ENCODE measurements at regions not wholly inside any gene's neighbourhood (a gene's known extent, or its start where the extent isn't known, plus 50 kb on each side); places are given as distances from the start of the nearest gene placed in this dataset.

DNA sequence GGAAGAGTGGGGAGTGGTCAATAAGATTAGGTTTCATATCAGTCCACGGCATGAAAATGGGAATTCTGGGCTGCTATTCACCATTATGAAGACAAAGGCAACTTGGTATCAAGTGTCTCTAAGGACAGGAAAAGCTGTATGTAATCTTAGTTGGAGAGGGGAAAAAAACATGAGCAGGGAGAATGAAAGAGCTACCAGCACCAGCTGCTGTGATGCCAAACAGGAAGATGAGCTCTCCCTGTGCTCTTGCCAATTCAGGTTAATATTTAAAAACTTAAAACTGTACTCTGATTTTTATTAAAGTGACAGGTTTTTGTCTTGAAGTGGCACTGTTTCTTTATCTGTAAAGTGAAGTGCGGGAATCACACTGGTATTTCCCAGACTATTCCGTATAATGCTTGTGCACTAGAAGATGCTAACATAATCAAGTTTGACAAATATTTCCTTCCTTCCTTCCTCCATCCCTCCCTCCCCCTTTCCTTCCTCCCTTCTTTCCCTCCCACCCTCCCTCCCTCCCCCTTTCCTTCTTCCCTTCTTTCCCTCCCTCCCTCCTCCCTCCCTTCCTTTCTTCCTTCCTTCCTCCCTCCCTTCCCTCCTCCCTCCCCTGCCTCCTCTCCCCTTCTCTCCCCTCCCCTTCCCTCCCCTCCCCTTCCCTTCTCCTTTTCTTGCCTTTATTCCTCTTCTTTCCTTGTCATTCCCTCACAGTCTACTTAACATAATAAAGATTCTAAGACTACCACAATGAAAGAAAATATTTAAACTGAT lies 1383.0 kb upstream of the C9orf72 start:
- DNase-seq (ENCODE audit: extremely low spot score), result no peak
- TF ChIP-seq, protein P1, sequence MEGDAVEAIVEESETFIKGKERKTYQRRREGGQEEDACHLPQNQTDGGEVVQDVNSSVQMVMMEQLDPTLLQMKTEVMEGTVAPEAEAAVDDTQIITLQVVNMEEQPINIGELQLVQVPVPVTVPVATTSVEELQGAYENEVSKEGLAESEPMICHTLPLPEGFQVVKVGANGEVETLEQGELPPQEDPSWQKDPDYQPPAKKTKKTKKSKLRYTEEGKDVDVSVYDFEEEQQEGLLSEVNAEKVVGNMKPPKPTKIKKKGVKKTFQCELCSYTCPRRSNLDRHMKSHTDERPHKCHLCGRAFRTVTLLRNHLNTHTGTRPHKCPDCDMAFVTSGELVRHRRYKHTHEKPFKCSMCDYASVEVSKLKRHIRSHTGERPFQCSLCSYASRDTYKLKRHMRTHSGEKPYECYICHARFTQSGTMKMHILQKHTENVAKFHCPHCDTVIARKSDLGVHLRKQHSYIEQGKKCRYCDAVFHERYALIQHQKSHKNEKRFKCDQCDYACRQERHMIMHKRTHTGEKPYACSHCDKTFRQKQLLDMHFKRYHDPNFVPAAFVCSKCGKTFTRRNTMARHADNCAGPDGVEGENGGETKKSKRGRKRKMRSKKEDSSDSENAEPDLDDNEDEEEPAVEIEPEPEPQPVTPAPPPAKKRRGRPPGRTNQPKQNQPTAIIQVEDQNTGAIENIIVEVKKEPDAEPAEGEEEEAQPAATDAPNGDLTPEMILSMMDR (IDR thresholded peaks at IDR 0.05; ENCODE audit: control extremely low read depth, extremely low read depth, low read depth, missing control alignments), result no peak
- ChIA-PET CTCF (no interaction called here), POLR2A (no interaction called here)

DNA sequence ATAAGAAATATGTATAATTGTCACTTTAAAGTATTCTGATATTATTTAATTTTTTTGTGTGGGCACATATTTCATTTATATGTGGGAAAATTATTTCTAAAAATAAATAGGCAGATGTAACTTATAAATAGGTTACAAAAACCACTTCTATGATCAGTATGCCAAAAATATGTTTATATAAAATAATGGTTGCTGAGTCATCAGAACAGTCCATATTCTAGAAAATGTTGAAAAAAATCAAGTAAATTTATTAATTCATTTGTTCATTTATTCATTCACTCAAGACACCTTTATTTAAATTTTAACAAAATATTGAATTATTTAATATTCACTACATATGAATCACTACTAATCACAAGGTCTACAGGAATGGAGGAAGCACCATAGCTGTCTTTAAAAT lies 1387.3 kb upstream of the C9orf72 start:
- POLR2A ChIA-PET, result no interaction called here

DNA sequence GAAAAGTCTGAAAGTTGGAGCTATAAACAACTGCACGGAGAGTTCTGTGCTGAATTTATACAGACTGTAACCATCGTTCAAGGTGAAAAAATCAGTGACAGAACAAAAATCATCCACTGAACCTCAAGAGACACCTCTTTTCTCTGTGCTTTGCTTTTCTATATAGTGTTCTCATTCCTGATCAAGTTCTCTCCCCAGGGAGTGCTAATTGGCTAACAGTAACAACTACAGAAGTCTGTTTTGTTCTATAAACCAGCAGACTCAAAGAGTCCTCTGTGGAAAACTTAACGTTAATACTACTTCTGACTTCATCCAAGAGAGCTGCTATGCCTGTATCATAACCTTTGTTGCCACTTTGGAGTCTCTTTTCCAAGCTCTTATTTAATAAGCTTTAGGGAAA lies 1388.3 kb upstream of the C9orf72 start:
- DNase-seq (ENCODE audit: extremely low spot score), result no peak
- TF ChIP-seq, protein P1 (IDR thresholded peaks at IDR 0.05; ENCODE audit: control extremely low read depth, extremely low read depth, low read depth, missing control alignments), result no peak
- CTCF ChIA-PET, result interaction anchor here (0.7 to 1.2 kb wide), 3 partner anchors 9 to 28 kb away, joined by 3 read pairs; no protein-coding TSS in a partner anchor
- POLR2A ChIA-PET, result no interaction called here

More for the DNA sequence above, 1387.3 kb upstream of the C9orf72 start:
- no peak for DNase-seq (ENCODE audit: extremely low spot score)
- CTCF ChIA-PET, result interaction anchor here (1.2 kb wide), 1 partner anchor 11 kb away, joined by 3 read pairs; no protein-coding TSS in a partner anchor
- TF ChIP-seq, protein P1 (IDR thresholded peaks at IDR 0.05; ENCODE audit: control extremely low read depth, extremely low read depth, low read depth, missing control alignments), result no peak

DNA sequence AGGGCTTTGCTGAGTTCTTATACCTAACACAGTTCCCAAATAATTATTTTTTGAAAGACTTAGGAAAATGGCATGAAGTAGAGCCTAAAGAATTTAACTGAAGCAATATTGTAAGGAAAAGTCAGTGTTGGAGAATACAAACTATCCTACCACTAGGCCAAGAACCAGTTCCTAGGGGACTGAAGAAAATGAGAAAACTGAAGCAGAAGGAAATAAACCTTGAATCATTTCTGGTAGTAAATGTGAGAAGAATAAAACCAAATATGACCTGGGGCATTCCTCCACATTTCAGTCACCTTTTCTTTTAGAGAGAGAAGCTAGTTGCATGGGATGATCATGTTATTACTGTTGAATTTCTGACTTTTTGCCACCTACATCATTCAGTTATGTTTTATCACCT lies 1393.9 kb upstream of the C9orf72 start:
- ChIA-PET CTCF (no interaction called here), POLR2A (no interaction called here)

DNA sequence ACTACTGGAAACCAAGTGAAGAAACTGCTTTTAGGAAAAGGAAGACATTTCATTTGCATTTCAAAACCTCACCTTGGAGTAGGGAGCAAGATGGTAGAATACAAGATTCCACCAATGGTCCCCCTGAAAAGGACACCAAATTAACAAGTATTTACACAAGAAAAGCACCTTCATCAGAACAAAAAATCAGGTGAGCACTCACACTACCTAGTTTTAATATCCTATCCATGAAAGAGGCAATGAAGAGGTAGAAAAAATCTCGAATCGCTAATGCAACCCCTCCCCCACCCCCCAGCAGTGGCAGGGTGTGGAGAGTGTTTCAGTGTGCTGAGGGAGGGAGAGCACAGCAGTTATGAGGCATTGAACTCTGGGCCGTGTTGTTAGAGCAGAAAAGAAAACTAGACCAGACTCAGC lies 1397.0 kb upstream of the C9orf72 start:
- ChIA-PET POLR2A (no interaction called here), CTCF (no interaction called here)
- DNase-seq (ENCODE audit: extremely low spot score), result no peak
- TF ChIP-seq, protein P1 (IDR thresholded peaks at IDR 0.05; ENCODE audit: control extremely low read depth, extremely low read depth, low read depth, missing control alignments), result no peak

More for the DNA sequence above, 1393.9 kb upstream of the C9orf72 start:
- TF ChIP-seq, protein P1 (IDR thresholded peaks at IDR 0.05; ENCODE audit: control extremely low read depth, extremely low read depth, low read depth, missing control alignments), result no peak
- no peak for DNase-seq (ENCODE audit: extremely low spot score)

DNA sequence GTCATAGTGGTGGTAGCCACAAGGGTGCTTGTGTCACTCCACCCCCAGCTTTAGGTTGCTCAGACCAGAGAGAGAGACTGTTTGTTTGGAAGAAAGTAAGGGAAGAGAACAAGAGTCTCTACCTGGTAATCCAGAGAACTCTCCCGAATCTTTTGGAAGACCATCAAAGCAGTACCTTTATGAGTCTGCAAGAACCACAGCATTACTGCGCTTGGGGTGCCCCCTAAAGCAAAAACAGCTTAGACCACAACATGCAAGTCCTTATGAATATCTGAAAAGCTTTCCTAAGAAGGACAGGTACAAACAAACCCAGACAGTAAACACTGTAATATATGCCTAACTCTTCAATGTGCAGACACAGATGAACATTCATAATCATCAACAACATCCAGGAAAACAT lies 1398.6 kb upstream of the C9orf72 start:
- ChIA-PET CTCF (interaction anchor here (1.0 kb wide), 1 partner anchor 9 kb away, joined by 3 read pairs; no protein-coding TSS in a partner anchor), POLR2A (no interaction called here)
- DNase-seq (ENCODE audit: extremely low spot score), result no peak

More for the DNA sequence above, 1398.6 kb upstream of the C9orf72 start:
- TF ChIP-seq, protein P1 (IDR thresholded peaks at IDR 0.05; ENCODE audit: control extremely low read depth, extremely low read depth, low read depth, missing control alignments), result no peak

All from GM10248 (cell line).